ELF-1 (cell line): ENCODE measurements at regions not wholly inside any gene's neighbourhood (a gene's known extent, or its start where the extent isn't known, plus 50 kb on each side); places are given as distances from the start of the nearest gene placed in this dataset.
"Not testable (repeated sequence)": the region's sequence is repeated elsewhere in the genome, so short reads cannot be mapped to it uniquely, and the experiment has no call there.

ENCODE experiments used
- DNase-seq: peaks from one replicate; pipeline ENCODE4 v3.0.0-alpha.2; 2016; ENCODE audit warnings: low read depth, low spot score

GRCh38 chr10:93127642-93128215, 54.0 kb downstream of the CYP26A1 start:
- DNase-seq: not testable (repeated sequence)

- no peak for DNase-seq
Observed at GRCh38 chr10:93131986-93132385, 58.3 kb downstream of the CYP26A1 start.

GRCh38 chr10:93138113-93138870, 64.6 kb downstream of the CYP26A1 start:
- no peak for DNase-seq

- DNase-seq: no peak
Observed at GRCh38 chr10:93139059-93139655, 65.5 kb downstream of the CYP26A1 start.

GRCh38 chr10:93142534-93142933, 68.8 kb downstream of the CYP26A1 start:
- no peak for DNase-seq

DNA sequence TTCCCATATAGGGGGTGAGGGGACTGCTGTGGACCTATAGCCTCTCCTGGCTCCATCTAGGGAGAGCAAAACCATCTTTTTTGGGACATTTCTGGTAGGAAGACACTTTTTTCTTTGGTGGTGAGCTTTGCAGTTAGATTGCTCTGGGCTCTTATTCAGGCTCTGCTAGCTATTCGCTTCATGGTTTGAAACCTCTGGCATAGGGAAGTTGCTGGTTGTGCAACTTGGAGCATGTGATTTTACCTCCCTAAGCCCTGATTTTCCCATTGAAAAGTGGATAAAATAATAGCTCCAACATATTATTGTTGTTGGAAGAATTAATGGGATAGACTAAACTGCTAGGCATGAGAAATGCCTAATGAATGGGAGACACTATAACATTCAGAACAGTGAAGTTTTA, 69.6 kb downstream of the CYP26A1 start:
- no peak for DNase-seq

GRCh38 chr10:93146336-93146735, 72.6 kb downstream of the CYP26A1 start:
- DNase-seq: no peak

- no peak for DNase-seq
Observed at GRCh38 chr10:93147281-93147680, 73.6 kb downstream of the CYP26A1 start.

GRCh38 chr10:93148476-93148875, 74.8 kb downstream of the CYP26A1 start:
- no peak for DNase-seq

- no peak for DNase-seq
Observed at GRCh38 chr10:93149761-93150160, 76.1 kb downstream of the CYP26A1 start.

DNA sequence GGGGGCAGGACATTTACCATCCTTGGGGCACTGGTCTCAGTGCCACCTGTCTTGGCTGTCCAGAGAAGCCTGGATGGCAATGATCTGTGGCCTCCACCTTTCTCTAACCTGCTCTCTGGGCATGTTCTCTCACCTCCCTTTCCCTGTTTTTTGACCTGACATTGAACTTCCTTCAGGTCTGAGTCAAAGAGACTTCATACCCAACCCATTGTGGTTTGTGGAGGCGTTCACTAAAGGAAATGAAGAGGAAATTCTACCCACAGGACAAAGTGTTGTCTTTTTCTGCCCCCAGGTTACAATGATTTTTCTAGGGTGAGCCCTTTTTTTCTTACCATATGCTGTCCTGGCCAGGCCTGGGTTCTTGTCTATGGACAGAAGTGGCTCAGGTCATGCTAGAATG, 76.6 kb downstream of the CYP26A1 start:
- no peak for DNase-seq

- no peak for DNase-seq
Observed at GRCh38 chr10:93150990-93151547, 77.4 kb downstream of the CYP26A1 start.

GRCh38 chr10:93152136-93152535, 78.4 kb downstream of the CYP26A1 start:
- peak; percentile 44 for DNase-seq

- no peak for DNase-seq
Observed at GRCh38 chr10:93154531-93154930, 80.8 kb downstream of the CYP26A1 start.

GRCh38 chr10:93160140-93160539, 86.4 kb downstream of the CYP26A1 start:
- DNase-seq: no peak

DNA sequence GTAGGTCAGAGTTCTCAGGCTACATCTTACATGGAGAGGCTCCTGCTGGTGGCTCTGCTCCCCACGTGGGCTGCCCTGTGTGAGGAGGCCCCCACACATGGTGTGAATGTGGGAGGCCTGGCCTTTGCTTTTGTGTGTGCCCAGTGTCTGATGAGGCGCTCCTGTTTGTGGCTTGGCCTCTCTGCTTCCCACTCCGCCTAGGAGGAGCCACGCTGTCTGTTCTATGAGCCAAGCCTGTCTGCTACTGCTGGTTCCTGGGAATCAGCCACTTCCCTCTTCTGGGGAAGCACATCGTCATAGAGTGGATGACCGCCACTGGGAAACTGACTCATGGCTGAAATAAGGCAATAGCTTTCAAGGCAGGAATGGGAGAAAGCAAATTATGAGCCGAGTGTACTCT, 87.1 kb downstream of the CYP26A1 start:
- no peak for DNase-seq

DNA sequence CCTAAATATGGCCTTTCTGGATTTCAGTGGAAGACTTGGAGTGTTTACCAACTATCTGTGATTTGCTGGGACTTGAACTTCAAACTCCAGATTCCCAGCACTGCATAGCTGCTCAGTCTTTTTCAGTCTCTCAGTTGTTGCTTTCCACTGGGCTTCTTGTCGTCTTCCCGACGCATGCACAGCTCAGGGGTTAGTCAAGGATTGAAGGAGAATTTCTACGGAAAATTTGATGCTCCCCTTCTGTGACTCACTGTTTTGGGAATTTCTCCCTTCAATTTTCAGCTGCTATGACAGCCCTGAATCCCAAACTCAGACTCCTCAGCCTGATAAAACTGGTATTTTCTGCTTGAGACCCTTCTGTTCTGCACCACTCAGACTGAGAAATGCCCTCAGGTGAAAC, 91.7 kb downstream of the CYP26A1 start:
- DNase-seq: no peak

DNA sequence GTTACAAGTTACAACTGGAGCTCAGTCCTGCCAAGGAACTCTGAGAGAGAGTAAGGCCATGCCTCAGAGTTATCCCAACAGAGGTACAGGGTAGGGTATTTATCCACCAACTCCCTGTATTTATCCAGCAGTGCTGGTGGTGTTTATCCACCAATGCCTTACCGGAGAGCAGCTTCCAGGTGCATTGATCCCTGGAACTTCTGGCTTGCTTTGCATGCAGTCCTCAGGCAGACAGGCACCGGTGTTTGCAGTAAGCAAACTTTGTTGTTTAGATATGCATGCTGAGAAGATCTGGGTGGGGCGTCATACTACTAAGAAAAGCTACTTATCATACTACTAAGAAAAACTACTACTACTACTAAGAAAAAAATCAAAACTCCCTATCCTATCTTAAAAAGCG, 92.4 kb downstream of the CYP26A1 start:
- DNase-seq: no peak

- no peak for DNase-seq
Observed at GRCh38 chr10:93171837-93172236, 98.1 kb downstream of the CYP26A1 start.

DNA sequence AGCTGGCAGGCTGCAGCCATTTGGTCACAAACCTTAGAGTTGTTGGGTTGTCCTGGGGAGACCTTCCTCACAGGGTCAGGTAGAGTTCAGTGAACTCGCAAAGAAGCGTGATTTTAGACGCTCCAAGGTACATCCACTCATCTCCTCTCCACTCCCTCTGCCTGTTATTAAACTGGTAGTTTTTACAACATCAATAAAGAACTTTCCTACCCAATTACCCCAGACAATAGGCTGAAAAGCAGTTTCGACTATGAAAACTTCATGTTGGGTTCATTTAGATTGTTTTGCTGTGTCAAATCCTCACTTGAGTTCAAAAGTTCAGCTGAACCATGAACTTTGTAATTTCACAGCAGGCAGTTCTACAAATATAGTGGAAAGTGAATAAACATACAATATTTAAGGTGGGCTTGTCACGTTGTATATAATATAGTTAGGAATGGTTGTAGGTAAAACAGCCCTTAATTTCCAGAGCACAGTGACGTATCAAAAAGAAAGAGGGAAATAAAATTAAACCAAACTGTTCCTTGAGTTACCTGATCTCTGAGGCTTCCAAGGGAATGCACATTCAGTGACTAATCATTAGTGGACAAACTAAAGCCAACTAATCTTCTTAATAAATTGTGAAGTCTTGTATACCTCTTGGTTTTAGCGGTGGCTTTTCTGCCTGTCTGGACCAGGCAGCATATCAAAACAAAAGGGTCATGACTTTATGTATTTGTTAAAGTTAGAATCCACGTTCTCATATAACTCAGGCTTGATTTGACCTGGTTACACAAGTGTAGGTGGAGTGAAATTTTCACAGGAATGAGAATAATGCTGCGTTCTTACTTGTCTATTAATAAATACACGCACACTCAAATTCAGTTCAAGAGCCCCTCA, 100.5 kb downstream of the CYP26A1 start:
- no peak for DNase-seq

- peak; percentile 3 for DNase-seq
Observed at GRCh38 chr10:93175490-93175889, 101.8 kb downstream of the CYP26A1 start.

DNA sequence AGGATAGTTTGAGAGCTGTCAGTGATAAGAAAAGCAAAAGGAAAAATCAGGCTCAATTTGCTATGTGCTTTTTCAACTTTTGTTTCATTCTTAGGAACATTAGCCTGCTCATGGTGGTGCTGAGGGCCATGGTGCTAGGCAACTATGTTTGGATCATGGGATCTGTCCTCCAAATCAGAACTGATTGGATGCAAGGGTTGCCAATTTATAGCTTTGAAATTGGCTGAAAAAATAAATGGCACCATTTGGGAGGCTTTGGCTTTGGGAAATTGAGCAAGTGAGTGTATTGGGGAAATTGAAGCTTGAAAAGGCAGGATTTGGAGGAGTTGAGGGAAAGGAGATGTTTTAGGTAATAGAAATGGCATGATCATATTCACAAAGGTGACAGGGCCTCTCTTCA, 103.8 kb downstream of the CYP26A1 start:
- DNase-seq: no peak
